ENCODE measurements at regions not wholly inside any gene's neighbourhood (a gene's known extent, or its start where the extent isn't known, plus 50 kb on each side); places are given as distances from the start of the nearest gene placed in this dataset.

- DNase-seq (ENCODE audit: low spot score) = no peak
These were observed 298.4 kb downstream of the SMARCA2 start for GRCh38 chr9:2313512-2313911.

GRCh38 chr9:2317591-2317990 is 302.4 kb downstream of the SMARCA2 start:
- DNase-seq (ENCODE audit: low spot score) = no peak

DNA sequence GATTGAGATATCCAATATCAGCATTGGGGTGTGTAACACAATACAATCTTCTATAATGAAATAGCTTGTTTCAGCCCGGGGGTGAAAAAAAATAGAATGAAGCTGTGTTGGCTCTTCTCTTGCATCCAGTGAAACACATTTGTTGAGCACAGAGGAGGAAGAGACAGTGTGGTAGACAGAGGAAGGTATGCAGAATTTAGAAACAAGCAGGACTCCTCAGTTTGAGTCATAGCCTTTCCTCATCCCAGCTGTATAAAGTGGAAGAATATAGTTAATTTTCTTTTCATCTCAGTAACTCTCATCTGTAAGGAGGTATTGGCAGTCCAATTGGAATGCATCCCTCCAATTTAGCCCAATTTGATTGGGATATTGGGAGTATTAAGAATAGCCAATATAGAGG is 302.2 kb upstream of the VLDLR start:
- no peak for DNase-seq (ENCODE audit: low spot score)

DNA sequence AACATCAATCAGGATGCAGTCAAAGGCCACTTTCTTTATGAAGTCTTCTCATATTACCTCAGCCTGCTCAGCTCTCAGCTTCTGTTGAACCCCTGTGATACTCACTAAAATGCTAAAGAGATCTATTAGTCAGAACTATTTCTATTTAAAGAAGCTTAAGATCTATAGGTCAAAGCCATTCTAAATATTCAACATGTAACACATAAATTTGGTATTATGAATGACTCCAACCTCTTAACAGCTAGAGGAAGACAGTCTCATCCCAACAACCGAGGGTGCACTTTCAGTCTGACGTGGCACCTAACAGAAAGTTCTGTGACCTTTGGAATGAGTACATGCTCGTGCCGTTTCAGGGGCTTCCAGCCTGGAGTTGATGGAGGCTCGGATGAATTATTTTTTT is 301.5 kb upstream of the VLDLR start:
- no peak for DNase-seq (ENCODE audit: low spot score)

DNA sequence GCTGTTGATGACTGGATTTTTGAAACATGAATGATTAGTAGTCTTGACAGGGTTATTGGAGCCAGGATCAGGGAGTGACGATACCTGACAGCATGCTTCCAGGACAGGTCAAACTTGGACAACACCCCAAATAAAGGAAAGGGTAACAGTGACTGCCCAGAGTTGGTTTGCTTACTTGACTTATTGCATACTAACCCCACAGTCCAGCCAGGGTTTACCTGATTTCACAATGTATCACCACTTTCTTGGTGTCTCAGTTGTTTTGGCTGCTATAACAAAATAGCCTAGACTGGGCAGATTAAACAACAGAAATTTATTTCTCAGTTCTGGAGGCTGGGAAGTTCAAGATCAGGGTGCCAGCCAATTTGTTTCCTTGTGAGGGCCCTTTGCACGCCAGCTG is 301.0 kb upstream of the VLDLR start:
- no peak for DNase-seq (ENCODE audit: low spot score)

DNA sequence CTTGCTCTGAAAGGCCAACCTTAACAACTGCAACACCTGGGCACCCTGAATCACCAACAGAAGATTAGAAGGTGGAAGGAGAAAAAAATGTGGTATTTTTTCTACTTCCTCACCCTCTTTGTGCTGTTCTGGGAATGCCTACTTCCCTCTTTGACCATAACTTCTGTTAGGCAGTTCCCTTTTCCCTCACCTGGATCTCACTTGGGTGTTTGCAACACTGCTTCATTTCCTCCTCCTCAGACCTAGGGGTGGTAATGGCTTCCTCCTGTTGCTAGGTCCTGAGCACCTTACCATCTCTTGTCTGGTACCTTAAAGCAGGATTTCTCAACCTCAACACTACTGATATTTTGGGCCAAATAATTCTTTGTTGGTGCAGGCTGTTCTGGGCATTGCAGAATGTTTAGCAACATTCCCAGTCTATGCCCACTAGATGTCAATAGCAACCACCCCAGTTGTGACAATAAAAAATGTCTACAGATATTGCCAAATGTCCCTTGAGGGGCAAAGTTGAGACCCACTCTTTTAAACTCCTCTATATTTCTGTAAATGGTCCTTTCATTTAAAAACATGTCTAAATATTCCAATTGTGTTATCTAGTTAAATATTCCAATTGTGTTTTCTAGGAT is 300.0 kb upstream of the VLDLR start:
- no peak for DNase-seq (ENCODE audit: low spot score)

DNA sequence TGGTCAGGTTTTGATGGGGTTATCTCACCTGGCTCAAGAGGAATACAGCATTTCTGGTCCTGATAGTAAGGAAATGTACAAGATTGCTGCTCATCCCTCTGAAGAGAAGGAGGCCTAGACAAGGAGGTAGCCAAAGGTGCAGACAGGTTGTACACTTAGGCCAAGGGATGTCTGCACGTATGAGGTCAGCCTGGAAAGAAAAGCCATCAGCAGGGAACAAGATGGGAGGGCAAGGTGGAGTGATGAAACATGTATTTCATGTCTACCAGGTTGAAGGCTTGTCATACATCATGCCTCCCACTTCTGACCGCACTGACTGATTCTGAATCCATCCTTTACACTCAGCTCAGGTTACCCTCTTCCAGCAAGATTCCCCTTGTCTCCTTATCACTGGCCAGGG is 296.8 kb upstream of the VLDLR start:
- DNase-seq (ENCODE audit: low spot score) = no peak

DNA sequence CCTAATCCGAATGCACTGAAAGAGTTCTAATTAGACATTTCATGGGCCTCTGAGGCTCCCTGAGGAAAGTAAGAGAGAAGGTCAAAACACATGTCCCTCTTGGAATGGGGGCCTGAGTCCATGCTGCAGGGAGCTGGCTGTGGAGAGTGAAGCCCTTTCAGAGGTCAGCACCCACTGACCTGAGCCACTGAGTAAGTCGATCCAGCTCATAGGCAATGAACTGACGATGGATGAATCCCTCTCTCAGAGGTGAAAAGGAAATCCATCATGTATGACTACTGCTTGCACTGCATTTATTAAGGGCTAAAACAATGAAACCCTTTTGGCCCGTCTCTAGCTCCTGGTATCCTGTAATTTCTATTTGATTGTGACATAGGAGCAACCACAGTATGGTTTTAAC is 288.9 kb upstream of the VLDLR start:
- DNase-seq (ENCODE audit: low spot score) = no peak

DNA sequence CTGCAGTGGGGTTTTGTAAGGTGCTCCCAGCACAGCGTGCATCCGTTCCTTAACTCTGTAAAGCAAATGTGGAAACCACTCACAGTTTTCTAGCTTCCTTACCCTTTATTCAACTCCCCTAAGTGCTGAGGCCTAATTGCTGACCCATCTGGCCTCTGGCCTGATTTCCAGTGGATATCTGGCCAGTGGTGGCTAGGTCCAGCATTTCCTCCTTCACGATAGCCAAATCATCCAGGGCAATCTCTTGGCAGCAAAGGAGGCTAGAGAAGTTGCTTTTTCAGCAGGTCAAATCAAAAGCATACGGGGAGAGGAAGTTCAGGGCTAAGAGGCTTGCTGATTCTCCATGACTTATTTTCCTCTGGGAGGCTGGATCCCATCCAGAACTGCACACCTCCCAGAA is 286.3 kb upstream of the VLDLR start:
- no peak for DNase-seq (ENCODE audit: low spot score)

GRCh38 chr9:2336055-2336454 is 285.5 kb upstream of the VLDLR start:
- DNase-seq (ENCODE audit: low spot score) = no peak

DNA sequence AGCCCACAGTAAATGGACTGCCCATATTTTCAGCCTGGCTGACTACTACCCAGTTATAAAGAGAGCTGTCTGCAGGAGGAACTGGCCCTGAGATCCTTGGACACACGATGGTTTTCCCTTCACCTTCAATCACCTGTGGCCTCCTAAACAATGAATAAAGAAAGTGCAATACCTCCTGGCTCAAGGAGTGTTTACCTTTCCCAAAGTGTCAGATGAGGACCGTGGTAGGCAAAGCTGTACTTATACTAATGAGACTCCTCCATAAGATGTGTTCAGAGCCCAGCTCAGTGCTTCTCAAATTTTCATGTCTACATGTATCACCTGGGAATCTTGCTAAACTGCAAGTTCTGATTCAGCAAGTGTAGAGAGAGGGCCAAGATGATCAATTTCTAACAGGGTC is 284.5 kb upstream of the VLDLR start:
- no peak for DNase-seq (ENCODE audit: low spot score)

DNA sequence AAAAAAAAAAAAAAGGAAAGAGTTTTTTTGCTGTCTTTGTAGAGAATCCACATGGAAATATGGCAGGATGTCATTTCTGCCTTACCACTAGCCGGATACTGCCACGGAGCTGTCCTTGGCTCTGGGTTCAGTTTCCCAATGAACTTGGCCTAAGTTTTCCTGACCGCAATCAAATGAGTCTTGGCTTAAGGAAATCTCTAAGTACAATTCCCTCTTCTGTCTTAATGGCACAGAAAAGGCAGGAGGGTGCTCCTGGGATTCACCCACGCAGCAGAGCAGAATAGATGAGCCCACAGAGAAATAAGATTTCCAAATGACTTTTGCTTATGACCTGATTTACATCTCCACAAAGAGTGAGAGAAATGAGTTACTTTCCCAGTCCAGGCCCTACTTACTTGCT is 284.0 kb upstream of the VLDLR start:
- no peak for DNase-seq (ENCODE audit: low spot score)

GRCh38 chr9:2338777-2339365 is 282.7 kb upstream of the VLDLR start:
- no peak for DNase-seq (ENCODE audit: low spot score)

DNA sequence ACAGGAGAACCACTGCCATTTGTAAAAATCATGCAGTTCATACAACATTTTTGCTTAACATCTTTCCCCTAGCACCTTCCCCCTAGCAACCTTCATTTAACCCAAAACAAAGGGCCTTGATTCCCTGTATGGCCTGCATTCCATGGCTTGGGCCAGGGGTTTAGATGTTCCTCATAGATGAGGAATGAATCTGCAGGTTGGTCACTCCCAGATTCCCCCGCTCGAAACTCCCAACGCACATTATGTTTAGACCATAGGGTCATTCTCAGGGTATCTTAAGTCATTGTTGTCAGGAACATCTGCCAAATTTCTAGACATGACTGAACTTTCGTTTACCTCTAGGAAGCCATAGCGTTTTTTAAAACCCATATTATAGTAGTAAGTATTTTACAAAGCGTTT is 282.2 kb upstream of the VLDLR start:
- DNase-seq (ENCODE audit: low spot score) = no peak

DNA sequence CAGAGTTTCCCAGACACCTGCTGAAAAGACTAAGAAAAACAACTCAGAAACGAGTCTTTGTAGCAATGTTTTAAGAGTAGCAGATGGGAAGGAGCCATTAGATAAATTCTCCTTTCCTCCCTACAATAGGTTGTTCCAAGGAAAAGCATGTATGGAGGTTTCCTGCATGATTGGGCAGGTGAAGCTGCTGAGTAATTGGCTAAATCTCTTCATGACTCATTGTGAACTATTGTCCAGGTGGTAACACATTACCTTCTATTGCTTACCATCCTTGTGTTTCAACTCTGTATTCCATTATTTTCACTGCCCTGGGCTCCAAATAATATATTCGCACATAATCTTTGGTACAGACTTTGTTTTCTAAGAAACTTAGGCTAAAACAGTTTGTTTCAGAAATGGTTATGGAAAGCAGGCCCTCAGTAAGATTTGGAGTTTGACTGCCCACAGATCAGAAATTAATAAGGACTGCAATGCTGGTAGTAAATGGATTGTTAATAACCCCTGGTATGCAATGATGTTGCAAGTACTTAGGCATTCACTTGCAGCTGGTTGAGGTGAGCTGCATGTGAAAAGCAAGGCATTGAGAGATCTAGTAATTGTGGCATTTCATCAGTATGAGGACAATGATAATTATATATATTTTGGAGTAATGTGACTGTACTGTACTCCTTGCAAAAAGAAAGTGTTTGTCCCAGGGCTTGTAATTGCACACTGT is 281.4 kb upstream of the VLDLR start:
- no peak for DNase-seq (ENCODE audit: low spot score)

DNA sequence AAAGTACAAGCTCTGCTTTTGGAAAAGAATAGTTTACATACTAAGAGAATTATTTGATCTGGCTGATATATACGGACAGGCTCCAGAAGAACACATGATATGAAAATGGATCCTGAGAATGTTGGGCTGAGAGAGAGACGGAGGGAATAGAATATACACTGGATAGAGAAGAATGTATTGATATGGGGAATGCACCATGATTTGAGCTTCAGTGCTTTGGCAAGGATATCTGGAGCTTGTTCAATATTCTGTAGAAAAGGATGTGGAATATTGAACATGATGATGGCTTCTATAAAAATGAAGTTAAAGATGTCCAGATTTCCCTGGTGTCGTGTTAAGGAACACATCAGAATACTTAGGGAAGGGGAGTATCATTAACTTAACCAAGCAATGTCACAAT is 280.5 kb upstream of the VLDLR start:
- no peak for DNase-seq (ENCODE audit: low spot score)

DNA sequence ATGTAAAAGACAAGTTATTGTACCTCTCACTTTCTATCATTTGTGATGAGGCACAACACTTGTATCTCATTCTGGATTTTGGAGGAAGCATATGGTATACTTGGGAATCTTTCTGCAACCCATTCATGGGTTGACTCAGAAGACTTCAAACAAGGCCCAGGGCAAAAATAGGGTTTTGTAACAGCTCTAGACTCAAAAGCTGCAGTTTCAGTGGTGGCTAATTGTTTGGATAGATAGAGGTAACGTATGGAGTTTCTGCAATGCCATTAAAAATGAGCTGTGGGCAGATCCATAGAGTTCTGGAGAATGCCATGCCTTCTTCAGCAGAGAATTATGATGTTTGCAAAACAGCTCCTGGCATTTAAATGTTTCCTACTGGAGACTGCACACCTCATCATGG is 279.6 kb upstream of the VLDLR start:
- no peak for DNase-seq (ENCODE audit: low spot score)

GRCh38 chr9:2343756-2344155 is 277.8 kb upstream of the VLDLR start:
- no peak for DNase-seq (ENCODE audit: low spot score)

GRCh38 chr9:2344436-2344835 is 277.2 kb upstream of the VLDLR start:
- no peak for DNase-seq (ENCODE audit: low spot score)

DNA sequence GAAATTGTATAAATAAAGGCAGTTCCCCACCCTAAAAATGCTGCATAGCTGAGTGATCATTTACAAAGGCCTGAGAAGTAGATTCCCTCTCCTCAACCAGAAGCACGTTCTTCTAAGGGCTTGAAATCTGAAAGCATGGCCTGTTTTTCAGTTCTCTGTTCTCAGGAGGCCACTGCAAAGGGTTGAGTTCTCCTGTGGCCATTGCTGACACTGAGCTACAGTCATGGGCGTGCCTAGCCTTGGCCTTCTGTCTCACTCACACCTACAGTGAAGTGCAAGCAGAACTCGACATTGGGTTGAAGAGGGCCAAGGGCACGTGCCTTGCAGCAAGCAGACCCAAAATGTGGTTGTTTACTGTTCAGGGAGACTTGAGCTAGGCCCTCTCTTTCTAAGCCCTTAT is 276.6 kb upstream of the VLDLR start:
- no peak for DNase-seq (ENCODE audit: low spot score)

- no peak for DNase-seq (ENCODE audit: low spot score)
These were observed 275.2 kb upstream of the VLDLR start for GRCh38 chr9:2346277-2346913.

DNA sequence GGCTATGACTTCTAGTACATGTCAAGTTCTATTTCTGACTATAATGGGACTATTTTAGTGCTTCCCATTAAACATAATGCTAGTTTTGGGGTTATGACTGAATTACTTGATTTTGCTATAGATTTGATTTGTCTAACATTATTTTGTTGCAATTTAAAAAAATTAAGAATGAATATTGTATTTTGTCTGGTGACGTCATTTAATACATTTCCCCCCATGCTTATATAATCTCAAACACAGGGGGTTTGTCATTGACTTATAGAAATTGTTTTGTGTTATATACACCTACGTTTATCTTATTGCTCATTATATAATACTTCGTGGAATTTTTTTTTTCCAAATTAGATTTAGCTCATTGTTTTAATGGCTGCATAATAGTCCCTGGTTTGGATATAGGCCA is 270.3 kb upstream of the VLDLR start:
- DNase-seq (ENCODE audit: low spot score) = no peak

GRCh38 chr9:2354216-2354615 is 267.4 kb upstream of the VLDLR start:
- no peak for DNase-seq (ENCODE audit: low spot score)
